Right atrium auricular region (tissue), 2 donors: ENCODE measurements at regions not wholly inside any gene's neighbourhood (a gene's known extent, or its start where the extent isn't known, plus 50 kb on each side); places are given as distances from the start of the nearest gene placed in this dataset.

Experiments used
- DNase-seq: peaks from one replicate; pipeline ENCODE4 v3.0.0-alpha.2; 2019; ENCODE audit warnings: low spot score
- H3K27ac ChIP-seq, 2 donors: fragments of 200-600 bp; sonication (generic); 1 replicate in 1 of 2; 2 replicates in 1 of 2; pipeline ENCODE4 v1.5.1; 2016 to 2019
- H3K27me3 ChIP-seq, 2 donors: fragments of 200-600 bp; sonication (generic); one replicate each; pipeline versions ENCODE4 v1.5.1 to v1.6.0; 2017 to 2019
- H3K36me3 ChIP-seq: fragments of 200-600 bp; sonication (generic); one replicate; pipeline ENCODE4 v1.5.1; 2016
- H3K4me1 ChIP-seq, 2 donors: fragments of 200-600 bp; sonication (generic); one replicate each; pipeline versions ENCODE4 v1.5.1 to v1.6.0; 2017 to 2019
- H3K4me3 ChIP-seq, 2 donors: fragments of 200-600 bp; sonication (generic); 1 replicate in 1 of 2; 2 replicates in 1 of 2; pipeline ENCODE4 v1.5.1; 2017 to 2019; ENCODE audit warnings: mild to moderate bottlenecking in 1 of 2, moderate library complexity in 1 of 2
- H3K9me3 ChIP-seq, 2 donors: fragments of 200-600 bp; sonication (generic); one replicate each; pipeline ENCODE4 v1.5.1; 2019
- CTCF ChIP-seq, 2 donors: fragments of 200-600 bp; sonication (generic); IDR thresholded peaks; one replicate each; pipeline ENCODE4 v1.5.1; 2019; ENCODE audit warnings: antibody characterized with exemption in 2 of 2

DNA sequence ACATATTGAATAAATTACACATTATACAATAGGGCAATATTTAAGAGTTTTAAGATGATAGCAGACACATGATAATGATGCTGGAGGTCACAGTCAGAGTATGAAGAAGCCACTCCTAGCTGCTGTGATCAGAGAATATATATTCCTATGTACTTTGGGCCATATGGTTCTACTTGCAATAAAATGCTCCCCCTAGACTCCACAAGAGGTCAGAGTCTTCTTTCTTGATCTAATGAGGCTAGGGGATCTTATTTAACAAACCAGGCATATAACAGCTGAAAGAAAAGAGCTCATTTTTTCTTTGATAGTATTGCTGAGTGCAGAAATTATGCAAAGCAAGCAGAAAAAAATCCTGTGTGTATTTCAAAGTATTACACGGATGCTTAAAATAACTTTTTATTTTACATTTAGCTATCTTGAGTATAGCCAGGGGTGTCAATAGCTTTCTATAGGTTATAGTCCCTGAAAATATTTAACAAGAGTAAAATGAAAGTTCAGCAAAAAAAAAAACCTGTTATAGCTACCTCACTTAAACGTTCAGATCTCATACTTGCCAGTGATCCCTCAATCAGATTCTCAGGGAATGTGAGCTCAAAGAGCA lies 748.7 kb upstream of the CHAC2 start:
- TF ChIP-seq CTCF (IDR thresholded peaks at IDR 0.05), result no peak
- no peaks in the 10 kb centered on the region for H3K4me1 ChIP-seq

DNA sequence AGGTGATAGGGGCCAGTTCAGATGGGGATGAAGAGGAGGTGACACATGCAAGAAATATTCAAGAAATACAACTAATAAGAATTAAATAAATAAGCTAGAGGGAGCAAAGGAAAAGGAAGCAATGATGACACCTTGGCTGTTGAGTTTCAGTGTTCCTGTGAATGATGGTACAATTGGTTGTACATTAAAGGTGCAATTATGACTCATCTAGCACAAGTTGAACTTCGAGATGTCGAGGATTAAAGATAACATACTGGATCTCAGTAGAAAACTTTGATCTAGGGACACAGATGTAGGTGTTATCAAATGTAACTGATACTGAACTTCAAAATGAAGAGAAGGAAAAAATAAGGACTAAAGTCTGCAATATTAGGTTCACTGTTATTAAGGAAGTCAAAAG lies 760.6 kb upstream of the CHAC2 start:
- Histone ChIP-seq H3K9me3 (no peaks in the 10 kb centered on the region), H3K4me3 (no peak overlapping the region), H3K36me3 (no peaks in the 10 kb centered on the region), H3K4me1 (no peaks in the 10 kb centered on the region), H3K27me3 (no peaks in the 10 kb centered on the region), H3K27ac (no peak overlapping the region)
- DNase-seq, result no peak
- TF ChIP-seq CTCF (IDR thresholded peaks at IDR 0.05), result no peak

More for the DNA sequence above, 748.7 kb upstream of the CHAC2 start:
- Histone ChIP-seq H3K9me3 (no peaks in the 10 kb centered on the region), H3K27me3 (no peaks in the 10 kb centered on the region), H3K27ac (no peak overlapping the region), H3K4me3 (no peak overlapping the region), H3K36me3 (no peaks in the 10 kb centered on the region)
- DNase-seq, result no peak

DNA sequence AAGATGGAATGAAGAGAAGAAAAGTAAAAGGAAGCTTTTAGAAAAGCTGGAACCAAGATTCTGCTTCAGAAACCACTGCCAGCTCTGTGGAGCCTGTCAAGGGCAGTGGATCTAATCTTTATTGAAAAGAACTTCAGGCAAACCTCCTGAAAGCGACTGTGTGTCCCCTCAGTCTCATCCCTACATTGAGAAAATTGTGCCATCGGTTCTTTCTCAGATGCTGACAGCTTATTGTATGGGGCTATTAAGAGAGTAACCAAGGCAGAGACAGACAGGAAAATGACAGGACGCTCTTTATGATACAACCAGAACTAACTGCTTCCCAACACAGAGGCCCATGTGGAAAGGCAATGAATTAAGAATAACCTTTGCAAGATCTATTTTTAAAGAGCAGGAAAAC lies 763.2 kb upstream of the CHAC2 start:
- H3K4me1 ChIP-seq, result no peaks in the 10 kb centered on the region
- no peaks in the 10 kb centered on the region for H3K36me3 ChIP-seq
- H3K27ac ChIP-seq, result no peak overlapping the region
- TF ChIP-seq CTCF (IDR thresholded peaks at IDR 0.05), result no peak
- no peaks in the 10 kb centered on the region for H3K27me3 ChIP-seq
- H3K9me3 ChIP-seq, result no peaks in the 10 kb centered on the region
- DNase-seq, result no peak
- no peak overlapping the region for H3K4me3 ChIP-seq

DNA sequence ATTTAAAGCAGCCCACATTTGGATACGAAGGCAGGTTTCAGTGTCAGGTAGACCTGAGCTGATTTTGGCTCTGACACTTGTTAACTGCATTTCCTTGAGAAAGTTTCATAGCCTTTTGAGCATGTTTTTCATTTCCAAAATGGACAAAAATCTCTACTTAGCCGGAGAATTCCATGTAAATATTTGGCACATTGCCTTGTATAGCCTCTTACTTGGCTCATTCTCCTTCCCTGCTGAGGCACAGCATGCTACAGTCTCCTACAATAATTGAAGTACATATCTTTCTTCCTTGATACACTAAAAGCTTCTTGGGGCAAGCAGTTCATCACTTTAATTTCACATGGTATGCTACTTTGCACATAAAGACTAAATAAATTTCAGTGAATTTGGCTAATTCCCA lies 772.2 kb upstream of the CHAC2 start:
- TF ChIP-seq CTCF (IDR thresholded peaks at IDR 0.05), result no peak
- Histone ChIP-seq H3K27me3 (no peaks in the 10 kb centered on the region), H3K4me3 (no peak overlapping the region), H3K4me1 (no peaks in the 10 kb centered on the region), H3K36me3 (no peaks in the 10 kb centered on the region), H3K27ac (no peak overlapping the region), H3K9me3 (peaks cover 0 to 11% of the 10 kb centered on the region in 2 donors)
- DNase-seq, result no peak

- H3K9me3 ChIP-seq, result no peaks in the 10 kb centered on the region
- H3K4me3 ChIP-seq, result no peak overlapping the region
- no peak overlapping the region for H3K27ac ChIP-seq
- no peaks in the 10 kb centered on the region for H3K36me3 ChIP-seq
- H3K4me1 ChIP-seq, result no peaks in the 10 kb centered on the region
- no peak for DNase-seq
- no peaks in the 10 kb centered on the region for H3K27me3 ChIP-seq
- no peak for TF ChIP-seq CTCF (IDR thresholded peaks at IDR 0.05)
These were observed 791.3 kb upstream of the CHAC2 start for GRCh38 chr2:52976143-52976949.
